GM23338 (cell line): ENCODE measurements at regions not wholly inside any gene's neighbourhood (a gene's known extent, or its start where the extent isn't known, plus 50 kb on each side); places are given as distances from the start of the nearest gene placed in this dataset.

Experiments used
- ATAC-seq: fragments of 200-7000 bp; cut with Tn5 transposase; 3 replicates; pipeline ENCODE4 v1.9.1; 2020
- DNase-seq: peaks from one replicate; pipeline ENCODE4 v3.0.0-alpha.2; 2015; ENCODE audit warnings: low spot score
- H2AFZ ChIP-seq: fragments of 200-600 bp; sonication (generic); 2 replicates; pipeline ENCODE4 v1.8.0; 2016; ENCODE audit warnings: antibody characterized with exemption, mild to moderate bottlenecking, moderate library complexity
- H3F3A ChIP-seq: fragments of 200-600 bp; sonication (generic); replicated peaks from 2 replicates; pipeline ENCODE4 v1.8.0; 2017; ENCODE audit warnings: antibody characterized with exemption, mixed run types, low read depth
- H3K27ac ChIP-seq: fragments of 200-600 bp; sonication (generic); 2 replicates; pipeline ENCODE4 v1.6.1; 2016; ENCODE audit warnings: low read depth
- H3K27me3 ChIP-seq: fragments of 200-600 bp; sonication (generic); 2 replicates; pipeline ENCODE4 v1.8.0; 2016; ENCODE audit warnings: mild to moderate bottlenecking, mixed run types, moderate library complexity; ENCODE audit not compliant: insufficient read depth
- H3K36me3 ChIP-seq: fragments of 200-600 bp; sonication (generic); 2 replicates; pipeline ENCODE4 v1.8.0; 2016; ENCODE audit warnings: mild to moderate bottlenecking; ENCODE audit not compliant: insufficient read depth
- H3K4me1 ChIP-seq: fragments of 200-600 bp; sonication (generic); 2 replicates; pipeline ENCODE4 v1.8.0; 2016; ENCODE audit warnings: mild to moderate bottlenecking, moderate library complexity; ENCODE audit not compliant: insufficient read depth
- H3K4me2 ChIP-seq: fragments of 200-600 bp; sonication (generic); 2 replicates; pipeline ENCODE4 v1.7.1; 2017; ENCODE audit warnings: mixed run types
- H3K4me3 ChIP-seq: fragments of 200-600 bp; sonication (generic); 2 replicates; pipeline ENCODE4 v1.6.1; 2016; ENCODE audit warnings: mixed run types
- H3K79me2 ChIP-seq: fragments of 200-600 bp; sonication (generic); replicated peaks from 2 replicates; pipeline ENCODE4 v1.8.0; 2017; ENCODE audit warnings: mild to moderate bottlenecking; ENCODE audit not compliant: insufficient read depth
- H3K9me2 ChIP-seq: fragments of 200-600 bp; sonication (generic); 2 replicates; pipeline ENCODE4 v1.8.0; 2017; ENCODE audit not compliant: insufficient read depth
- H4K20me1 ChIP-seq: fragments of 200-600 bp; sonication (generic); replicated peaks from 2 replicates; pipeline ENCODE4 v1.8.0; 2017; ENCODE audit warnings: mild to moderate bottlenecking; ENCODE audit not compliant: insufficient read depth
- H3K27ac Mint-ChIP-seq: 2 replicates; pipeline ENCODE4 v1.8.0; 2020; ENCODE audit warnings: inconsistent platforms, mild to moderate bottlenecking, moderate library complexity, mixed read lengths
- H3K27me3 Mint-ChIP-seq: 3 replicates; pipeline ENCODE4 v1.8.0; 2022; ENCODE audit warnings: low read depth, mild to moderate bottlenecking, moderate library complexity, mixed read lengths, inconsistent platforms; ENCODE audit not compliant: insufficient read depth, poor library complexity
- H3K36me3 Mint-ChIP-seq: 3 replicates; pipeline ENCODE4 v1.8.0; 2021; ENCODE audit warnings: low read depth, mild to moderate bottlenecking, inconsistent platforms, moderate library complexity, mixed read lengths
- H3K4me1 Mint-ChIP-seq: 3 replicates; pipeline ENCODE4 v1.8.0; 2020; ENCODE audit warnings: mild to moderate bottlenecking, inconsistent platforms, mixed read lengths
- H3K4me3 Mint-ChIP-seq: 3 replicates; pipeline ENCODE4 v1.8.0; 2021; ENCODE audit warnings: moderate library complexity, mild to moderate bottlenecking, inconsistent platforms, mixed read lengths
- H3K9me3 Mint-ChIP-seq: 3 replicates; pipeline ENCODE4 v1.8.0; 2020; ENCODE audit warnings: moderate library complexity, mild to moderate bottlenecking, inconsistent platforms, mixed read lengths
- CREB1 ChIP-seq: fragments of 250-450 bp; sonication (Bioruptor Pico); IDR thresholded peaks from 2 replicates; pipeline ENCODE4 v1.5.0; 2020; ENCODE audit warnings: low read depth, mild to moderate bottlenecking, moderate library complexity
- ETS1 ChIP-seq: IDR thresholded peaks from 2 replicates; pipeline ENCODE4 v1.6.1; 2016; ENCODE audit warnings: antibody characterized with exemption
- EZH2 ChIP-seq: fragments of 200-600 bp; sonication (generic); IDR thresholded peaks from one replicate; pipeline ENCODE4 v1.8.0; 2017; ENCODE audit warnings: antibody characterized with exemption, mild to moderate bottlenecking, low read depth; ENCODE audit not compliant: unreplicated experiment
- EZH2phosphoT487 ChIP-seq: fragments of 200-600 bp; sonication (generic); IDR thresholded peaks from one replicate; pipeline ENCODE4 v1.8.1; 2018; ENCODE audit warnings: antibody characterized with exemption; ENCODE audit not compliant: unreplicated experiment
- JUNB ChIP-seq: IDR thresholded peaks from one replicate; pipeline ENCODE4 v1.6.1; 2016; ENCODE audit warnings: antibody characterized with exemption; ENCODE audit not compliant: unreplicated experiment
- NANOG ChIP-seq: IDR thresholded peaks from 2 replicates; pipeline ENCODE4 v1.6.1; 2016; ENCODE audit warnings: antibody characterized with exemption, borderline replicate concordance
- POLR2AphosphoS5 ChIP-seq: IDR thresholded peaks from 2 replicates; pipeline ENCODE4 v1.6.1; 2016; ENCODE audit warnings: antibody characterized with exemption, low read depth
- REST ChIP-seq: IDR thresholded peaks from one replicate; pipeline ENCODE4 v1.6.1; 2018; ENCODE audit warnings: antibody characterized with exemption; ENCODE audit not compliant: unreplicated experiment
- STAT1 ChIP-seq: IDR thresholded peaks from one replicate; pipeline ENCODE4 v1.6.1; 2016; ENCODE audit warnings: antibody characterized with exemption; ENCODE audit not compliant: unreplicated experiment
- ZNF114 ChIP-seq: fragments of 250-450 bp; sonication (Bioruptor Pico); IDR thresholded peaks from 2 replicates; pipeline ENCODE4 v1.5.0; 2020; ENCODE audit warnings: mild to moderate bottlenecking, moderate library complexity
- ZNF331 ChIP-seq: fragments of 250-450 bp; sonication (Bioruptor Pico); IDR thresholded peaks from 2 replicates; pipeline ENCODE4 v1.5.0; 2020; ENCODE audit warnings: low read depth, mild to moderate bottlenecking, moderate library complexity
- ZNF462 ChIP-seq: fragments of 250-450 bp; sonication (Bioruptor Pico); IDR thresholded peaks from 2 replicates; pipeline ENCODE4 v1.5.0; 2020; ENCODE audit warnings: mild to moderate bottlenecking, moderate library complexity

GRCh38 chr4:10977534-10977933, 293.0 kb upstream of the CLNK start (continued):
- TF ChIP-seq ZNF462 (CRISPR knock-in tag) (no peak), EZH2 (no peak), ZNF331 (CRISPR knock-in tag) (no peak), CREB1 (CRISPR knock-in tag) (no peak), EZH2phosphoT487 (no peak), POLR2AphosphoS5 (no peak), STAT1 (no peak)

DNA sequence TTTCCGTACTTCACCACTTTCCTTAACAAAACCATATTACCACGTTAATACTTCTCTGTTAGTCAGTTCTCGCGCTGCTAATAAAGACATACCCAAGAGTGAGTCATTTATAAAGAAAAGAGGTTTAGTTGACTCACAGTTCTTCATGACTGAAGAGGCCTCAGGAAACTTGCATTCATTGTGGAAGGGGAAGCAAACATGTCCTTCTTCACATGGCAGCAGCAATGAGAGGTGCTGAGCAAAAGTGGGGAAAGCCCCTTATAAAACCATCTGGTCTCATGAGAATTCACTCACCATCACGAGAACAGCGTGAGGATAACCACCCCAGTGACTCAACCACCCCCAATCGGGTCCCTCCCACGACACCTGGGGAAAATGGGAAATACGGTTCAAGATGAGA, 289.8 kb upstream of the CLNK start:
- H3K4me1 Mint-ChIP-seq, result 0 out of 3 replicates have a peak, but pooled peaks cover 3% of the 10 kb centered on the region
- DNase-seq (no peak), ATAC-seq (no peak)
- Histone ChIP-seq H3K4me1 (no peaks in the 10 kb centered on the region), H3K9me2 (peaks cover 4% of the 10 kb centered on the region; the same call in 1 of the 2 replicates), H3F3A (no peaks in the 10 kb centered on the region), H3K36me3 (no peaks in the 10 kb centered on the region), H3K27ac (no peak overlapping the region), H2AFZ (no peak overlapping the region), H3K27me3 (no peaks in the 10 kb centered on the region), H3K79me2 (no peaks in the 10 kb centered on the region), H3K4me3 (no peak overlapping the region), H4K20me1 (no peaks in the 10 kb centered on the region), H3K4me2 (no peak overlapping the region)
- H3K36me3 Mint-ChIP-seq, result no peaks in the 10 kb centered on the region
- H3K9me3 Mint-ChIP-seq, result no peaks in the 10 kb centered on the region
- no peak overlapping the region for H3K27ac Mint-ChIP-seq
- no peak overlapping the region for H3K4me3 Mint-ChIP-seq
- peaks cover 3% of the 10 kb centered on the region for H3K27me3 Mint-ChIP-seq
- no peak for TF ChIP-seq NANOG
- TF ChIP-seq JUNB, result no peak
- TF ChIP-seq ZNF331 (CRISPR knock-in tag), result no peak
- TF ChIP-seq EZH2phosphoT487, result no peak
- no peak for TF ChIP-seq CREB1 (CRISPR knock-in tag)
- TF ChIP-seq STAT1, result no peak
- TF ChIP-seq POLR2AphosphoS5, result no peak
- TF ChIP-seq ZNF114 (CRISPR knock-in tag), result no peak
- no peak for TF ChIP-seq EZH2
- no peak for TF ChIP-seq REST
- TF ChIP-seq ETS1, result no peak
